BJ (cell line): ENCODE measurements at regions not wholly inside any gene's neighbourhood (a gene's known extent, or its start where the extent isn't known, plus 50 kb on each side); places are given as distances from the start of the nearest gene placed in this dataset.

Source experiments
- CTCF ChIA-PET: fragments of 350-600 bp; formaldehyde crosslinking; extraction: SDS; loops from one replicate; lab custom pipeline; 2021; ENCODE audit warnings: antibody characterized with exemption, inconsistent platforms; lab: Yijun Ruan, JAX
- POLR2A ChIA-PET: fragments of 300-600 bp; sonication (Branson Sonifier 250); formaldehyde crosslinking; extraction: SDS; loops from one replicate; lab custom pipeline; 2021; ENCODE audit warnings: antibody characterized with exemption; lab: Charles Lee
- DNase-seq: peaks from one replicate; pipeline ENCODE4 v3.0.0-alpha.2; 2011; ENCODE audit warnings: low read depth
- H3K27me3 ChIP-seq: 2 replicates; pipeline ENCODE4 v1.6.0; 2011; ENCODE audit warnings: low read length; ENCODE audit not compliant: control insufficient read depth, insufficient read depth
- H3K36me3 ChIP-seq: 2 replicates; pipeline ENCODE4 v1.5.1; 2011; ENCODE audit warnings: low read length; ENCODE audit not compliant: control insufficient read depth, insufficient read depth
- H3K4me3 ChIP-seq: 2 replicates; pipeline ENCODE4 v1.5.1; 2011; ENCODE audit warnings: low read depth, mild to moderate bottlenecking, control low read depth, low read length
- TF ChIP-seq, protein P1 (sequence below): IDR thresholded peaks from 2 replicates; pipeline ENCODE4 v1.5.1; 2011; ENCODE audit warnings: low read depth, mild to moderate bottlenecking, control low read depth, inconsistent platforms, low read length, moderate library complexity; ENCODE audit not compliant: insufficient read depth

DNA sequence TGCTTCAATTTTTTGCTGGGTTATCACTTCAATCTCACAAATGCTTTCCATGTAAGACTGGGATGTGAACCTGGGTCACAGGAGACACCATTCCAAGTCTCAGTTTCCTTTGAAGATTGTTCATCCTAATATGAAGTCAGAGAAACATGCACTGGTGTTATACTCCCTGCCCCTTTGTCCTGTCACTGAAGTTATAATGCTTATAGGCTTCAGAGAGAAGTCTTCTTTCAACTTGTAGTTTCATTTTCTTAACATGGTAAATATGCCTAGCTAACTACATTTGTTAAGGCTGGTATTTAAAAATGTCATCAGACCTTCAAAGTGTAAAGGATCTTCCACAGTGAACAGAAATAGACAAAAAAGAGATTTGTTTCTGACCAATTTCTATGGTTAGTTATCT, 1195.9 kb downstream of the MRPL39 start:
- POLR2A ChIA-PET = no interaction called here
- DNase-seq = no peak
- no peaks in the 10 kb centered on the region for H3K36me3 ChIP-seq
- TF ChIP-seq, protein P1, sequence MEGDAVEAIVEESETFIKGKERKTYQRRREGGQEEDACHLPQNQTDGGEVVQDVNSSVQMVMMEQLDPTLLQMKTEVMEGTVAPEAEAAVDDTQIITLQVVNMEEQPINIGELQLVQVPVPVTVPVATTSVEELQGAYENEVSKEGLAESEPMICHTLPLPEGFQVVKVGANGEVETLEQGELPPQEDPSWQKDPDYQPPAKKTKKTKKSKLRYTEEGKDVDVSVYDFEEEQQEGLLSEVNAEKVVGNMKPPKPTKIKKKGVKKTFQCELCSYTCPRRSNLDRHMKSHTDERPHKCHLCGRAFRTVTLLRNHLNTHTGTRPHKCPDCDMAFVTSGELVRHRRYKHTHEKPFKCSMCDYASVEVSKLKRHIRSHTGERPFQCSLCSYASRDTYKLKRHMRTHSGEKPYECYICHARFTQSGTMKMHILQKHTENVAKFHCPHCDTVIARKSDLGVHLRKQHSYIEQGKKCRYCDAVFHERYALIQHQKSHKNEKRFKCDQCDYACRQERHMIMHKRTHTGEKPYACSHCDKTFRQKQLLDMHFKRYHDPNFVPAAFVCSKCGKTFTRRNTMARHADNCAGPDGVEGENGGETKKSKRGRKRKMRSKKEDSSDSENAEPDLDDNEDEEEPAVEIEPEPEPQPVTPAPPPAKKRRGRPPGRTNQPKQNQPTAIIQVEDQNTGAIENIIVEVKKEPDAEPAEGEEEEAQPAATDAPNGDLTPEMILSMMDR = no peak
- H3K4me3 ChIP-seq = no peak overlapping the region
- H3K27me3 ChIP-seq = no peaks in the 10 kb centered on the region
- CTCF ChIA-PET = no interaction called here

GRCh38 chr21:24403221-24403620, 1204.1 kb downstream of the MRPL39 start:
- Histone ChIP-seq H3K4me3 (no peak overlapping the region), H3K27me3 (no peaks in the 10 kb centered on the region), H3K36me3 (no peaks in the 10 kb centered on the region)
- TF ChIP-seq, protein P1 = no peak
- ChIA-PET CTCF (no interaction called here), POLR2A (no interaction called here)
- no peak for DNase-seq

- CTCF ChIA-PET = no interaction called here
These were observed 1211.9 kb downstream of the MRPL39 start for GRCh38 chr21:24395320-24395923.

DNA sequence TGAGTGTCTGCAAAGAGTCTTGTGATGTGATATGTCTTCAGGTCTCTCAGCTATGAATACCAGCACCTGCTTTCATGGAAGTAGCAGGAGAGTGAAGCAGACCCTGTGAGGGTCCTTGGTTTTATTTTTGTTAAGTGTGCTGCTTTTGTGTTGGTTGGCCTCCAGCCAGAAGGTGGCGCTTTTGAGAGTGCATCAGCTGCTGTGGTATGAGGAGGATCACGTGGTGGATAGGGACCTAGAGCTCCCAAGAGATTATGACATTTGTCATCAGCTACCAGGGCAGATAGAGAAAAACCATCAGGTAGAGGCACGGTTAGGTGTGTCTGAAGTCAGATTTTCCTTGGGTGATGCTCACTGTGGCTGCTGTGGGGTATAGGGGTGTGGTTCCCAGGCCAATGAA, 1232.1 kb downstream of the MRPL39 start:
- Histone ChIP-seq H3K27me3 (no peaks in the 10 kb centered on the region), H3K36me3 (no peaks in the 10 kb centered on the region), H3K4me3 (no peak overlapping the region)
- DNase-seq = no peak
- TF ChIP-seq, protein P1 = no peak
- CTCF ChIA-PET = no interaction called here
- POLR2A ChIA-PET = no interaction called here

More at GRCh38 chr21:24395320-24395923, 1211.9 kb downstream of the MRPL39 start:
- no peaks in the 10 kb centered on the region for H3K36me3 ChIP-seq
- H3K4me3 ChIP-seq = no peak overlapping the region
- DNase-seq = no peak
- TF ChIP-seq, protein P1 = no peak
- POLR2A ChIA-PET = no interaction called here
- no peaks in the 10 kb centered on the region for H3K27me3 ChIP-seq

DNA sequence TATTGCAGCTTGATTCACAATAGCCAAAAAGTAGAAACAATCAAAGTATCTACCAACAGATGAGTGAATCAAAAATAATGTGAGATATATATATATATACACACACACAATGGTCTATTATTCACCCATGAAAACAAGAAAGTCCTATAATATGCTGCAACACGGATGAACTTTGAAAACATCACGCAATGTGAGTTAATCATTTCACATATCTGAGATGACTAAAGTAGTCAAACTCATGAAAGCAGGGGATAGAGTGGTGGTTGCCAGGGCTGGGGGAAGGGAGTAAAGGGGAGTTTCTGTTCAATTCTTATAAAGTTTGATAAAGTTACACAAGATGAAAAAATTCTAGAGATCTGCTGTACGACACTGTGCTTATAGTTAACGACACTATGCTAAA, 1234.8 kb downstream of the MRPL39 start:
- TF ChIP-seq, protein P1 = no peak
- DNase-seq = no peak
- ChIA-PET POLR2A (no interaction called here), CTCF (no interaction called here)
- H3K36me3 ChIP-seq = no peaks in the 10 kb centered on the region
- no peaks in the 10 kb centered on the region for H3K27me3 ChIP-seq
- H3K4me3 ChIP-seq = no peak overlapping the region
